ENCODE measurements at regions not wholly inside any gene's neighbourhood (a gene's known extent, or its start where the extent isn't known, plus 50 kb on each side); places are given as distances from the start of the nearest gene placed in this dataset.

DNA sequence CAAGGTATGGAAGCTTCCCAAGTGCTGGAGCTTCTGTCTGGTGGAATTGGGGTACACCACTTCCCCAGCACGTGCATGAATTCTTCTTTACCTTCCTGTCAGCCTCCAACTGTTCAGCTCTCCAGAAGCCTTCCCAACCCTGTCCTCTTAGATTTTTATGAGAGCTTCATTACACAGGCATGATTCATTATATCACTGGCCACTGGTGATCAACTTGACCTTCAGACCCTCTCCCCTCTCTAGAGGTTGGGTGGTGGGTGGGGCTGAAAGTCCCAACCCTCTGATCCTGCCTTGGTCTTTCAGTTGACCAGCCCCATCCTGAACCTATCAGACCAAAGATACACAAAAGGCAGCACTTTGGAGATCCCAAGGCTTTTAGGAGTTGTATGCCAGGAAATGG is 795.7 kb upstream of the SOX9 start:
- TF ChIP-seq, protein P1, sequence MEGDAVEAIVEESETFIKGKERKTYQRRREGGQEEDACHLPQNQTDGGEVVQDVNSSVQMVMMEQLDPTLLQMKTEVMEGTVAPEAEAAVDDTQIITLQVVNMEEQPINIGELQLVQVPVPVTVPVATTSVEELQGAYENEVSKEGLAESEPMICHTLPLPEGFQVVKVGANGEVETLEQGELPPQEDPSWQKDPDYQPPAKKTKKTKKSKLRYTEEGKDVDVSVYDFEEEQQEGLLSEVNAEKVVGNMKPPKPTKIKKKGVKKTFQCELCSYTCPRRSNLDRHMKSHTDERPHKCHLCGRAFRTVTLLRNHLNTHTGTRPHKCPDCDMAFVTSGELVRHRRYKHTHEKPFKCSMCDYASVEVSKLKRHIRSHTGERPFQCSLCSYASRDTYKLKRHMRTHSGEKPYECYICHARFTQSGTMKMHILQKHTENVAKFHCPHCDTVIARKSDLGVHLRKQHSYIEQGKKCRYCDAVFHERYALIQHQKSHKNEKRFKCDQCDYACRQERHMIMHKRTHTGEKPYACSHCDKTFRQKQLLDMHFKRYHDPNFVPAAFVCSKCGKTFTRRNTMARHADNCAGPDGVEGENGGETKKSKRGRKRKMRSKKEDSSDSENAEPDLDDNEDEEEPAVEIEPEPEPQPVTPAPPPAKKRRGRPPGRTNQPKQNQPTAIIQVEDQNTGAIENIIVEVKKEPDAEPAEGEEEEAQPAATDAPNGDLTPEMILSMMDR (conservative IDR thresholded peaks at IDR 0.05; ENCODE audit: low read depth, low read length) = no peak
- TF ChIP-seq EZH2 (IDR thresholded peaks at IDR 0.05; ENCODE audit: borderline replicate concordance, low read depth, low read length, poor library complexity, severe bottlenecking) = no peak
